ENCODE measurements at regions not wholly inside any gene's neighbourhood (a gene's known extent, or its start where the extent isn't known, plus 50 kb on each side); places are given as distances from the start of the nearest gene placed in this dataset.

- Histone ChIP-seq H3K4me3 (ENCODE audit: low read depth, low read length) (no peak overlapping the region), H3K36me3 (ENCODE audit: control insufficient read depth, insufficient read depth, low read length) (no peaks in the 10 kb centered on the region), H3K27me3 (ENCODE audit: control insufficient read depth, insufficient read depth, low read length) (no peaks in the 10 kb centered on the region)
- TF ChIP-seq CTCF (IDR thresholded peaks at IDR 0.05; ENCODE audit: insufficient read depth, low read length, poor library complexity, severe bottlenecking), result no peak
- DNase-seq (ENCODE audit: low read depth), result no peak
These were observed 92.0 kb upstream of the VEPH1 start for GRCh38 chr3:157595259-157595658.

- Histone ChIP-seq H3K27me3 (ENCODE audit: control insufficient read depth, insufficient read depth, low read length) (no peaks in the 10 kb centered on the region), H3K4me3 (ENCODE audit: low read depth, low read length) (no peak overlapping the region), H3K36me3 (ENCODE audit: control insufficient read depth, insufficient read depth, low read length) (no peaks in the 10 kb centered on the region)
- no peak for DNase-seq (ENCODE audit: low read depth)
- TF ChIP-seq CTCF (IDR thresholded peaks at IDR 0.05; ENCODE audit: insufficient read depth, low read length, poor library complexity, severe bottlenecking), result no peak
These were observed 91.2 kb upstream of the VEPH1 start for GRCh38 chr3:157594413-157594812.

GRCh38 chr3:157592769-157593168 is 89.6 kb upstream of the VEPH1 start:
- Histone ChIP-seq H3K4me3 (ENCODE audit: low read depth, low read length) (no peak overlapping the region), H3K36me3 (ENCODE audit: control insufficient read depth, insufficient read depth, low read length) (no peaks in the 10 kb centered on the region), H3K27me3 (ENCODE audit: control insufficient read depth, insufficient read depth, low read length) (no peaks in the 10 kb centered on the region)
- no peak for TF ChIP-seq CTCF (IDR thresholded peaks at IDR 0.05; ENCODE audit: insufficient read depth, low read length, poor library complexity, severe bottlenecking)
- DNase-seq (ENCODE audit: low read depth), result no peak

- TF ChIP-seq CTCF (IDR thresholded peaks at IDR 0.05; ENCODE audit: insufficient read depth, low read length, poor library complexity, severe bottlenecking), result no peak
- H3K27me3 ChIP-seq (ENCODE audit: control insufficient read depth, insufficient read depth, low read length), result no peaks in the 10 kb centered on the region
- no peaks in the 10 kb centered on the region for H3K36me3 ChIP-seq (ENCODE audit: control insufficient read depth, insufficient read depth, low read length)
- no peak for DNase-seq (ENCODE audit: low read depth)
- no peak overlapping the region for H3K4me3 ChIP-seq (ENCODE audit: low read depth, low read length)
These were observed 87.1 kb upstream of the VEPH1 start for GRCh38 chr3:157590273-157590672.

GRCh38 chr3:157589211-157589610 is 86.0 kb upstream of the VEPH1 start:
- Histone ChIP-seq H3K36me3 (ENCODE audit: control insufficient read depth, insufficient read depth, low read length) (no peaks in the 10 kb centered on the region), H3K27me3 (ENCODE audit: control insufficient read depth, insufficient read depth, low read length) (no peaks in the 10 kb centered on the region), H3K4me3 (ENCODE audit: low read depth, low read length) (no peak overlapping the region)
- DNase-seq (ENCODE audit: low read depth), result no peak
- TF ChIP-seq CTCF (IDR thresholded peaks at IDR 0.05; ENCODE audit: insufficient read depth, low read length, poor library complexity, severe bottlenecking), result no peak

GRCh38 chr3:157588386-157589060 is 85.3 kb upstream of the VEPH1 start:
- TF ChIP-seq CTCF (IDR thresholded peaks at IDR 0.05; ENCODE audit: insufficient read depth, low read length, poor library complexity, severe bottlenecking), result no peak
- no peak for DNase-seq (ENCODE audit: low read depth)
- no peaks in the 10 kb centered on the region for H3K27me3 ChIP-seq (ENCODE audit: control insufficient read depth, insufficient read depth, low read length)
- H3K36me3 ChIP-seq (ENCODE audit: control insufficient read depth, insufficient read depth, low read length), result no peaks in the 10 kb centered on the region
- no peak overlapping the region for H3K4me3 ChIP-seq (ENCODE audit: low read depth, low read length)
